HT1080 (cell line): ENCODE measurements at regions not wholly inside any gene's neighbourhood (a gene's known extent, or its start where the extent isn't known, plus 50 kb on each side); places are given as distances from the start of the nearest gene placed in this dataset.
"Not testable (repeated sequence)": the region's sequence is repeated elsewhere in the genome, so short reads cannot be mapped to it uniquely, and the experiment has no call there.

Experiments used
- DNase-seq: peaks from one replicate; pipeline ENCODE4 v3.0.0-alpha.2; 2015; ENCODE audit warnings: low read depth

DNA sequence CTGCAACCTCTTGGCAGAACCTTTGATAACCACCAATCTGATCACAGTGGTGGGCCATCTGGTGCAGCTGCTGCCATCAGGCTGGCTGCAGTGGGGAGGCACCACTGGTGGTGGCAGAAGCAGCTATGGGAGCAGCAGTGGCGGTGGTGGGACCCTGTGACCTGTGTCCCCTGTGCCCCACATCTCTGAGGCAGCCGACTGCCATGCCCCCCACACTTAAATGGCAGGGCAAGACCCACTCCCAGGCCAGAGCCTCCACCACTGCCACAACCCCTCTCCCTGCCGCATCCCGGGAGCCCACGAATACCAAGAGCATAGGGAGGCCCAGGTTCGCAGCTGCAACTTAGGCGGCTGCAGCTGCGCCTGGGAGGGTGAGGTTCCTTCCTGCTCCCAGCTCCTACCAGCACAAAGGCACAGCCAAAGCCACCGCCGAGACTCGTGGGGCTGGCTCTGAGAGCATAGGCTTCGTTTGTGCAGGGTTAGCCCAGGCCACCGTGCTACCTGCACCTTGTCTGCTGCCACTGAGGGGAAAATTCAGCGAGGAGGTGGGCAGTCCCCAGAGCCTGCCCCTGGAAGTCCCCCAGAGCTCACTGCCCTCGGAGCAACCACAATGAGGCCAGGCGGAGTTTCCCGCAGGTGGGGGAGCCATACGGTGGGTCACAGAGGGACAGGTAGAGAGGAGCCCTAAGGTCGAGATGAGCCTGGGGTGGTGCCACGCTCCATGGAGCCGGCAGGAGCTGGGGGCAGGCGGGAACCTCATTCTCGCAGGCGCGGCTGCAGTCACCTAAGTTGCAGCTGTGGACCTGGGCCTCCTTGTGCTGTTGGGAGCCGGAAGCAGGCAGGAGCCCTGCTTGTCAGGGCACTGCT lies 518.7 kb downstream of the RWDD3 start:
- DNase-seq = no peak

DNA sequence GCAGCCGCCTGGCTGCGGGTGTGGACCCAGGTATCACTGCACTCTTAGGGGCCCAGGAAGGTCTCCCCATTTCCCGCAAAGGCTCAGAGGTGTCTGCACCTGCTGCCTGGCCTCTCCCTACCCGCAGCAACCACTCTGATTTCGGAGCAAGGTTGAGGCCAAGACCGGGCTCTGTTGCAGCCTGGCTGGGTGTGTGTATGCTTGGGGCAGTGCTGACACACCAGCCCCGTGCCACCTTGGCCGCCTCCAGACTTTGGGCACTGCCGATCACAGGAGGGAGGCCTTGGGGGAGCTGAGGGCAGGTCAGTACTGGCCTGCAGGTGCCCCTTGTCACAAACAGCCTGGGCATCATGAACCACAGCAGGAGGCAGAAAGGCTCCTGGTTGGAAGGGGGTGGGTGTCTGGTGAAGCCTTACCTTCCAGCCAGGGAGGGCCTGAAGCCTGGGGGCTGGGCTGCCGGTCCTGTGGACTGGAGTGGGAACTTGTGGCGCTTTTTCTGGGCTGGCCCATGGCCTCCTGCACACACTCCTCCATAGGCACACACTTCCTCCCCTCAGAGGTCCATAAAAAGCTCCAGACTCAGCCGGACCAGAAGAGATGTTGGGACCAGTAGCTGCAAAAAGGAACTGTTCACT lies 519.5 kb downstream of the RWDD3 start:
- no peak for DNase-seq

GRCh38 chr1:95754412-95754811 lies 520.4 kb downstream of the RWDD3 start:
- no peak for DNase-seq

DNA sequence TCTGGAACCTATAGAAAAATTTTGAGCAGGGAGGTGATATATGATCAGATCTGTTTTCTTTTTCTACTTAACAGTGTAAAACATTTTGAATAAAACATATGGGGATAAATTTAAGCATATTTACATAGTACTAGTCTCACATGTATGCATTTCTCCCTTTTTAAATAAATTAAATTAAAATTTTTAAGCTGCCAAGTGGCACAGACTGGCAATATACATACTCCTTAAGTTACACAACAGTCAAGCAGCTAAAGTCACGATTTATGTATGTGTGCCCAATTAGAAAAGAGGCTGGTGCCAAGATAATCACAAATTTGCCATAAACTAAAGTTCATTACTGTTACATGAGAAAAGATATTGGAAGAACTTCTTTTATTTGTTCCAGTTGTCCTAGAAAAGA lies 532.0 kb downstream of the RWDD3 start:
- no peak for DNase-seq

DNA sequence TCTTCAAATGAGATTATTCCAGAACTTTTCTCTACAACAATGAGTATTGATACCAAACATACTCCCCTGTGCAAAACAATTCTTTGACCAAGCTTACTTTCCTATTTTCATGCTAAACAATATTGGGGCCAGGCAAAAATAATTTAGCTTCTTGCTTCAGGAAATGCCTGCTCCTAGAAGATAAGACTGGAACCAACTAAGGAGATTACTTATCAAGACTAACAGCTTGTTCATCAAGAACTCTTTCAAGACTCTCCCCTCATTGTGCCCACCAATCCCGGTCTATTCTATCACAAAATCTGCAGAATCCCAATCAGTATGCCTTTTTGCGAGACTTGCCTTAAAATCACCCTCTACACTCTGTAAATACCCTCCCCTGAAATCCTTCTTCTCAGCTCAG lies 536.6 kb downstream of the RWDD3 start:
- no peak for DNase-seq

- peak; percentile 8 for DNase-seq
Measured at GRCh38 chr1:95778217-95778616, 544.2 kb downstream of the RWDD3 start.

DNA sequence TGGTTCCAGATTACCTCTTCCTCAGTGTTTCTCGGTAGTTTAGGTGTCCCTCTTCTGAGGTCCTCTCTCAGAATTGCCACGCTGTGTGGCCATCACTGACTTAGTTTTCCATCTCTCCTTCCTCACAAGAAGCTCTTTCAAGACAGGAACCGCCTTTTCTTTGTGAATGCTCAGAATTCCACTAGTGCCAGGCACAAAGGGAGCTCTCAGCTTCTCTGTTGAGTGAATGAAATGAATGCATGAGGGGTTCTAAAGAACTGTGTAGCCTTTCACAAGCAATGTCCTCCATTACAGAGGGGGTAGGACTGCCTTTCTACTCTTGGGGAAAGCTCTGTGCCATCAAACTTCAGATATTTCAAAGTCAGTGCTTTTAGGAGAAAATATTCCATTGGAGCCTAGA lies 546.8 kb downstream of the RWDD3 start:
- no peak for DNase-seq

- DNase-seq = no peak
Measured at GRCh38 chr1:95790136-95790535, 556.1 kb downstream of the RWDD3 start.

DNA sequence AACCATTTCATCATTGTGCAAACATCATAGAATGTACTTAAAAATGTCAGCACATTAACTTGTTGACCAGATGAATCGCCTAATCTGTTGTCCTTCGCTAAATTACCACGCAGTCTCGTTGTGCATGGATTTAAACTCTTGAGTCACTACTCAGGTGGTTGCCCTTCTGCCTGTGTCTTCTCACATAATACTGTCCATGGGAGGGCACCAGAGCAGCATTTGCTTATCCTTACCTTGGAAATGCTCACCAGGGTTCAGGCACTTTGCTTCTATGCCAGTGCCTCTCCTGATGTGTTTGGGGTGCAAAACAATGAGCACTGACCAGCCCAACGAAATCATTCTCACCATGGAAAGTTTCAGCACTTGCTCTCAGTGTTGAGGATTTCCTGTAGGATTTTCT lies 559.9 kb downstream of the RWDD3 start:
- peak; percentile 1 for DNase-seq

GRCh38 chr1:95797761-95798160 lies 563.8 kb downstream of the RWDD3 start:
- DNase-seq = not testable (repeated sequence)

DNA sequence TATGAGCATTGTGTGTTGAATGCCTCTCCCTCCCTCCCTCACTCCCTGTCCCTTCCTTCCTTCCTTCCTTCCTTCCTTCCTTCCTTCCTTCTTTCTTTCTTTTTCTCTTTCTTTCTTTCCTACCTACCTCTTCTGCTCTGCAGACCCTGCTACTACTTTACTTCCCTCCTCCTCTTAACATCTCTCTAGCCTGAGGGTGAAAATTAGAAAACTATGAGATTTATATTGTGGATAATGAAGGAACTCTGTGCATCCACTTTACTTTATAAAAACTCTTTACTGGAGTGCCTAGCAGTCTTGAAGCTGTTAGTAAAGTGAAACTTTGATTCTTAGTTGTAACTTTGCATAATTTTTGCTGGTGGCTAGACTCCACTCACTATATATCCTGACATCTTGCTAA lies 572.2 kb downstream of the RWDD3 start:
- no peak for DNase-seq

DNA sequence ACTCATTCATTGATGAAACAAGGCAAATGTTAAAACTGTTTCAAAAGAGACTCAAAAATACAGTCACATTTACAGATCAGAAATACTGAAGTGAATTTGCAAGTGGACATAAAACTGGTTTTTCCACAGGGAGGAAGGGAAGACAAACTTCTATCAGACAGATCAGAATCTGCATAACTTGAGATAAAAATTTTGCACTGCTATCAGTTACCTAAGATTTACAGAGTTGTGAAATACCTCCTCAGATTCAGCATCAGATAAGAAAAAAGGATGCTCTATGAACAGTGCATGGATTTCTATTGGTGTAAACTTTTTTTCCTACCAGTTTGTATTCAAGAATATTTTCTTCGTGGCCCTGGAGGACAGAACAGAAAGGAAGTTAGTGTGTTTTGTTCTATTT lies 575.4 kb downstream of the RWDD3 start:
- no peak for DNase-seq

DNA sequence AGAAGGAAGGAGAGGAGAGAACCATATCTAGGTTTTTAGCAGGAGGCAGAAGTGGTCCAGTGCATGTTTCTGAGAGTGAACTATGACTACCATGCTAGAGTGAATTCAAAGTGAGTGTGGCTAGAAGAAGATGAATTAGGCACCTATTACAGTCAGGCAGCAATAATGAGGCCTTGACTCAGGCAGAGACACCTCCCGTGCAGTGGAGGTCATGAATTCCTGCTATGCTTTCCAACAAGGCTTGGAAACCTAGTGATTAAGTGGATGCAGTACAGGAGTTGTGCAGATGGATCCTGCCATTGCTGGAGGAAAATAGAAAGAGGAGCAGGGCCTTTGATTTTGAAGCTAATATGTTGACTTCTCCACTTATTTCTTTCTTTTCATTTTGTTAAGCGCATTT lies 581.5 kb downstream of the RWDD3 start:
- DNase-seq = no peak

- DNase-seq = no peak
Measured at GRCh38 chr1:95829556-95829955, 595.5 kb downstream of the RWDD3 start.

DNA sequence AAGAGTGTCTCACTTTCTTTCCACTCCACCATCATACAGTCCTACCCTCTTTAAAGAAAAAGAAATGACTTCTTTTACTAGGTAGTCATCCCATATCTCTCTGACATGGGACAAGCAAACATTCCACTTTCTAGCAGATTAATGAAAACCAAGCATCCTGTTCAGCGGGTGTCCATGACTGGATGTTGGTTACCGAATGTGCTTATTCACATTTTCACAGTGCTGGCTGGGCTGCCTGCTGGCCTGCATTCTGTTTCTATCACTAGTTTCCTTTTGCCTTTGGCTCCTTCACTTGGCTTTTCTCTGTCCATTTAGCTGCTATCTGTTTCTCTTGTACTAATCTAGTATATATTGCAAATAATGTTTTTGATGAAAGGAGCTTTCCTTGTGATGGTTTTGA lies 598.4 kb downstream of the RWDD3 start:
- DNase-seq = no peak

- DNase-seq = no peak
Measured at GRCh38 chr1:95849439-95849838, 615.4 kb downstream of the RWDD3 start.

- DNase-seq = no peak
Measured at GRCh38 chr1:95850165-95850649, 616.2 kb downstream of the RWDD3 start.

GRCh38 chr1:95850763-95851162 lies 616.8 kb downstream of the RWDD3 start:
- DNase-seq = no peak

- no peak for DNase-seq
Measured at GRCh38 chr1:95852483-95853070, 618.6 kb downstream of the RWDD3 start.

DNA sequence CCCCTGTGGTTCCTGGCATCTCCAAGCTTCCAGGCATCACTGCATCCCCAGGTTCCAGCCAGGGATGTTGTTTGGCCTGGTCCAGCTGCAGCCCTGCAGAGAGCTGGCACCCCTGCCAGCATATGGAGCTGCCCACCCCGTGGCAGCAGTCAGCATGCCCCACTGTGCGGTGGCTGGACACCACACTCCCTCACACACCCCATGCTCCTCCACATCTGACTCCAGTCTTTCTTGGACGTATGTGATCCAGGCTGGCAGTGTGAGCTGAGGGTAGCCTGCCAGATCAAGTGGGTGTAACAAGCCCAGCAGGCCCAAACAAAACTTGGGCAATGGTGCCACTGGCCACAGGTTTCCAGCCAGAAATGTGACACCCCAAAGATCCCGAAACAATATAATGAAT lies 620.4 kb downstream of the RWDD3 start:
- DNase-seq = no peak

- DNase-seq = no peak
Measured at GRCh38 chr1:95863086-95863485, 629.1 kb downstream of the RWDD3 start.

DNA sequence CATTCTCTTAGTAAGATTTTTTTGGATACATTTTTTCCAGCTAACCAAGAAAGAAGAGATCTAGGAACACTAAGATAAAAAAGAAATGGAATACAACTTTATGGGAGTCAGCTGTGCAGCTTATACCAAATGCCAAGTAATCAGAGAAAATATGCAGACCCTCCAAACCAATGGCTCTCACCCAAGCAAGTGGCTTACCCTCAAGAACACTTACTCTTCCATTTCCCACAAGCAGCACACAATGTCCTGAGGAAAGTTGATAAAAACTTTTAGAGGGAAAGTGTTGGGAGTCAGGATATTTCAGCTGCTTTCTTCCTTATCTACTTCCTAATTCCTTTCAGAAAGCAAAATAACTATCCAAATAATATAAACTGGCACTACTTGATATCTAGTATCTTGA lies 631.8 kb downstream of the RWDD3 start:
- no peak for DNase-seq

DNA sequence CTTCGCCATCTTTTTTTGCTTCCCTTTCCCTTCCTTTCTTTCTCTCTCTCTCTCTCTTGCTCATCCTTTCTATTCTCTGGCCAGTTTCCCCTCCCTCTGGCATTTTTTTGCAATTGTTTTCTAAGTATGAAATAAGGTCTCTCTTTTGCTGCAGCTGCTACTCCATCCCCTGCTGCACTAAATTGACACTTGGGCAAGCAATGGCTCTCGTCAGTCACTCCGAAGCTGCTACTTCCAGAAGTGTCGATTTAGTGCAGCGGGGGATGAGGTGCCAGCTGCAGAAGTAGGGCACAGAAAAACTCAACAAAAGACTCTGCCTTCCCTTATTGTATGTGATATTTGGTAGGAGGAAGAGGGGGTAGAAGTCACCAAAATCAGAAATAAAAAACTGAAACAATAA lies 642.3 kb downstream of the RWDD3 start:
- no peak for DNase-seq
